ENCODE measurements at regions not wholly inside any gene's neighbourhood (a gene's known extent, or its start where the extent isn't known, plus 50 kb on each side); places are given as distances from the start of the nearest gene placed in this dataset.

DNA sequence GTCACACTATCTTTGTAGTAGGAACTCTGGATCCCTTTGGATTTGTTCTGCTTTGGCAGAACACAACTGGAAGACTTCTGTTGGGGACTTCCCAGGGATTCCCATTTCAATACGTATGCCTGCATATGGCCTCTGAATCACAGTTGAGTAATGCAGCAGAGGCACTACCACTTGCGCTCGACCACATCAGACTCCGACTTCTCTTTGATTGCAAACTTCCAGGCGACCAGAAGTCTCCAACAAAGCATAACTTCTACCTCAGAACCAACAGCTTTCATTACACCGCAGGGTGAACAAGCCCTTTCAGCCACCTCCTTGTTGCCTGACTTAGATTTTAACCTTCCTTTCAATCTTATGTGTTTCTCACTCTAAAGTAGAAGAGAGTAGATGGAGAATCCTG, 924.4 kb downstream of the IGSF11 start:
- intact Hi-C loops (cut with DNase I), result no loop called here
- Histone ChIP-seq H3K4me3 (no peak overlapping the region), H3K9me3 (no peaks in the 10 kb centered on the region), H3K27me3 (no peaks in the 10 kb centered on the region), H3K36me3 (no peaks in the 10 kb centered on the region), H3K4me1 (no peaks in the 10 kb centered on the region), H3K27ac (no peak overlapping the region)
- no peak for DNase-seq (ENCODE audit: extremely low spot score in 2 of 2)
- TF ChIP-seq POLR2AphosphoS5 (IDR thresholded peaks at IDR 0.05; ENCODE audit: insufficient read depth in 1 of 2, low read depth in 1 of 2) (no peak), POLR2A (IDR thresholded peaks at IDR 0.05) (no peak)
- TF ChIP-seq, protein P1, sequence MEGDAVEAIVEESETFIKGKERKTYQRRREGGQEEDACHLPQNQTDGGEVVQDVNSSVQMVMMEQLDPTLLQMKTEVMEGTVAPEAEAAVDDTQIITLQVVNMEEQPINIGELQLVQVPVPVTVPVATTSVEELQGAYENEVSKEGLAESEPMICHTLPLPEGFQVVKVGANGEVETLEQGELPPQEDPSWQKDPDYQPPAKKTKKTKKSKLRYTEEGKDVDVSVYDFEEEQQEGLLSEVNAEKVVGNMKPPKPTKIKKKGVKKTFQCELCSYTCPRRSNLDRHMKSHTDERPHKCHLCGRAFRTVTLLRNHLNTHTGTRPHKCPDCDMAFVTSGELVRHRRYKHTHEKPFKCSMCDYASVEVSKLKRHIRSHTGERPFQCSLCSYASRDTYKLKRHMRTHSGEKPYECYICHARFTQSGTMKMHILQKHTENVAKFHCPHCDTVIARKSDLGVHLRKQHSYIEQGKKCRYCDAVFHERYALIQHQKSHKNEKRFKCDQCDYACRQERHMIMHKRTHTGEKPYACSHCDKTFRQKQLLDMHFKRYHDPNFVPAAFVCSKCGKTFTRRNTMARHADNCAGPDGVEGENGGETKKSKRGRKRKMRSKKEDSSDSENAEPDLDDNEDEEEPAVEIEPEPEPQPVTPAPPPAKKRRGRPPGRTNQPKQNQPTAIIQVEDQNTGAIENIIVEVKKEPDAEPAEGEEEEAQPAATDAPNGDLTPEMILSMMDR (IDR thresholded peaks at IDR 0.05), result no peak

DNA sequence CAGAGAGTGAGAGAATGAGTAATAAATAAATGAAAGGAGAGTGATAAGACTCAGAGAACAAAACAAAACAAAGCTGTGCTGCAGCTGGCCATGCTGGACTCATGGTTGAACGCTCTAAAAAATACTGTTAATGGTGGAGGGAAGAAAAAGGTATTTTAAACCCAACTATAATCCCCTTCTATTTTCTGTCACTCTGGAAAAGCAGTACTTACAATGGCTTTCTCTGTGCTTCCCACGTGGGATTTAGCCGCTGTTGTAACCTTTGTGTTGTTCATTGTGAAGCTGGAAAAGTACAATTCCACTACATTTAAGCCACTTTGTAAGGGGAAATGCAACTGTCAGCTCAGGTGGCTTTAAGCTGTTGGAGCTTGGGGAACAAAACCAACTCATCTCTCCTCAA, 917.7 kb downstream of the IGSF11 start:
- DNase-seq (ENCODE audit: extremely low spot score in 2 of 2), result no peak
- Histone ChIP-seq H3K4me1 (no peaks in the 10 kb centered on the region), H3K27ac (no peak overlapping the region), H3K36me3 (no peaks in the 10 kb centered on the region), H3K27me3 (no peaks in the 10 kb centered on the region), H3K4me3 (no peak overlapping the region), H3K9me3 (no peaks in the 10 kb centered on the region)
- intact Hi-C loops (cut with DNase I), result no loop called here
- TF ChIP-seq POLR2AphosphoS5 (IDR thresholded peaks at IDR 0.05; ENCODE audit: insufficient read depth in 1 of 2, low read depth in 1 of 2), result no peak
- TF ChIP-seq POLR2A (IDR thresholded peaks at IDR 0.05), result no peak
- TF ChIP-seq, protein P1 (IDR thresholded peaks at IDR 0.05), result no peak

DNA sequence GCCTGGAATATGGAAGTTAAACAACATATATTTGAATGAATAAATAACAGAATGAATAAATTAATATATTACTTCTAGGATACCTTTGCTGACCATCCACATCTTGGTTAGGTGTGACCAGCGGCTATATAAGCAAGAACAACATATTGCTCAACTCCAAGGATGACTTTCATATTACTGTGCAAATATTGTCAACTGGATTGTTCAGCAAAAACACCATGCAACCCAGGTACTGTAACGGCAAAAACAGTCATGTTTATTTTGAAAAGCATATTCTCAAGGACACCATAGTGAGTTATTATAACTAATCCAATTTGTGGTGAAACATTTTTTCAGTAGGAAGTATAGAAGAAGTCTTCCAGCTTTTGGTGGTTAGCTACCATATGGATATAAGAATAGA, 907.9 kb downstream of the IGSF11 start:
- Histone ChIP-seq H3K27ac (no peak overlapping the region), H3K36me3 (no peaks in the 10 kb centered on the region), H3K27me3 (no peaks in the 10 kb centered on the region), H3K4me3 (no peak overlapping the region), H3K9me3 (no peaks in the 10 kb centered on the region), H3K4me1 (no peaks in the 10 kb centered on the region)
- TF ChIP-seq POLR2A (IDR thresholded peaks at IDR 0.05) (no peak), POLR2AphosphoS5 (IDR thresholded peaks at IDR 0.05; ENCODE audit: insufficient read depth in 1 of 2, low read depth in 1 of 2) (no peak)
- TF ChIP-seq, protein P1 (IDR thresholded peaks at IDR 0.05), result no peak
- no peak for DNase-seq (ENCODE audit: extremely low spot score in 2 of 2)
- intact Hi-C loops (cut with DNase I), result no loop called here

GRCh38 chr3:118127992-118128391, 906.7 kb downstream of the IGSF11 start:
- DNase-seq (ENCODE audit: extremely low spot score in 2 of 2), result no peak
- H3K27me3 ChIP-seq, result no peaks in the 10 kb centered on the region
- no peaks in the 10 kb centered on the region for H3K36me3 ChIP-seq
- TF ChIP-seq, protein P1 (IDR thresholded peaks at IDR 0.05), result no peak
- TF ChIP-seq POLR2AphosphoS5 (IDR thresholded peaks at IDR 0.05; ENCODE audit: insufficient read depth in 1 of 2, low read depth in 1 of 2), result no peak
- TF ChIP-seq POLR2A (IDR thresholded peaks at IDR 0.05), result no peak
- intact Hi-C loops (cut with DNase I), result no loop called here
- H3K9me3 ChIP-seq, result no peaks in the 10 kb centered on the region
- no peaks in the 10 kb centered on the region for H3K4me1 ChIP-seq
- H3K4me3 ChIP-seq, result no peak overlapping the region
- no peak overlapping the region for H3K27ac ChIP-seq

- no peak for DNase-seq (ENCODE audit: extremely low spot score in 2 of 2)
- H3K36me3 ChIP-seq, result no peaks in the 10 kb centered on the region
- no peaks in the 10 kb centered on the region for H3K4me1 ChIP-seq
- H3K9me3 ChIP-seq, result no peaks in the 10 kb centered on the region
- TF ChIP-seq POLR2AphosphoS5 (IDR thresholded peaks at IDR 0.05; ENCODE audit: insufficient read depth in 1 of 2, low read depth in 1 of 2) (no peak), POLR2A (IDR thresholded peaks at IDR 0.05) (no peak)
- intact Hi-C loops (cut with DNase I), result no loop called here
- no peak overlapping the region for H3K27ac ChIP-seq
- H3K27me3 ChIP-seq, result no peaks in the 10 kb centered on the region
- H3K4me3 ChIP-seq, result no peak overlapping the region
Measured at GRCh38 chr3:118128886-118129285, 905.8 kb downstream of the IGSF11 start.

DNA sequence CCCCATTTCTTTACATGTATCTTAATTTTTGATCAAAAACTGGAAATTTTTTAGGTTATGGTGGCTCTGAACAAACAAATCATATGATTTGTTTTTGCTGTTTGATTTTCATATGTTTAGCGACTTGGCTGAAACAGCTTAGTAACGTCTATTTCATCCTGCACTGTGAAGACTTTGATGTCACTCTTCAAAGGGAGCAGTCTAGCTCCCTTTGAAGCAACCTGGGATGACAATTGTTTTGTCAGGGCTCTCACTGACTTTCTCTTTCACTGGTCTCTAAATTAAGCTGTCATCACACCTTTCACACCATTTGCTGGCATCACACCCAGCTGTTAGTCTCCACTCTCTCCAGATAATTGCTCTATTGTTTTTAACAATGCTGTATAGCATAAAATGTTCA, 896.9 kb downstream of the IGSF11 start:
- Histone ChIP-seq H3K36me3 (no peaks in the 10 kb centered on the region), H3K27me3 (no peaks in the 10 kb centered on the region), H3K9me3 (no peaks in the 10 kb centered on the region), H3K4me1 (no peaks in the 10 kb centered on the region), H3K4me3 (no peak overlapping the region), H3K27ac (no peak overlapping the region)
- intact Hi-C loops (cut with DNase I), result no loop called here
- TF ChIP-seq POLR2AphosphoS5 (IDR thresholded peaks at IDR 0.05; ENCODE audit: insufficient read depth in 1 of 2, low read depth in 1 of 2) (no peak), POLR2A (IDR thresholded peaks at IDR 0.05) (no peak)
- TF ChIP-seq, protein P1 (IDR thresholded peaks at IDR 0.05), result no peak
- no peak for DNase-seq (ENCODE audit: extremely low spot score in 2 of 2)
